Superior temporal gyrus (tissue), 1 donor: ENCODE measurements at regions not wholly inside any gene's neighbourhood (a gene's known extent, or its start where the extent isn't known, plus 50 kb on each side); places are given as distances from the start of the nearest gene placed in this dataset.
"Not testable (repeated sequence)": the region's sequence is repeated elsewhere in the genome, so short reads cannot be mapped to it uniquely, and the experiment has no call there.

Source experiments
- DNase-seq: peaks from one replicate; pipeline ENCODE4 v3.0.0-alpha.2; 2016; ENCODE audit errors: extremely low spot score

GRCh38 chr14:45716572-45716971, 463.6 kb upstream of the MIS18BP1 start:
- no peak for DNase-seq

- no peak for DNase-seq
Measured at GRCh38 chr14:45715946-45716345, 462.9 kb upstream of the MIS18BP1 start.

GRCh38 chr14:45709541-45709940, 456.5 kb upstream of the MIS18BP1 start:
- no peak for DNase-seq

GRCh38 chr14:45705940-45706534, 453.0 kb upstream of the MIS18BP1 start:
- no peak for DNase-seq

GRCh38 chr14:45699471-45699870, 446.5 kb upstream of the MIS18BP1 start:
- DNase-seq: no peak

GRCh38 chr14:45698462-45699134, 445.6 kb upstream of the MIS18BP1 start:
- no peak for DNase-seq

- no peak for DNase-seq
Measured at GRCh38 chr14:45686771-45687170, 433.8 kb upstream of the MIS18BP1 start.

GRCh38 chr14:45680531-45680930, 427.5 kb upstream of the MIS18BP1 start:
- no peak for DNase-seq

- DNase-seq: no peak
Measured at GRCh38 chr14:45679853-45680252, 426.9 kb upstream of the MIS18BP1 start.

- DNase-seq: no peak
Measured at GRCh38 chr14:45678163-45678562, 425.2 kb upstream of the MIS18BP1 start.

GRCh38 chr14:45673420-45673819, 420.4 kb upstream of the MIS18BP1 start:
- DNase-seq: no peak

GRCh38 chr14:45664668-45665356, 411.8 kb upstream of the MIS18BP1 start:
- no peak for DNase-seq

- DNase-seq: no peak
Measured at GRCh38 chr14:45658917-45659299, 405.9 kb upstream of the MIS18BP1 start.

- no peak for DNase-seq
Measured at GRCh38 chr14:45658226-45658916, 405.4 kb upstream of the MIS18BP1 start.

GRCh38 chr14:45651890-45652289, 398.9 kb upstream of the MIS18BP1 start:
- no peak for DNase-seq

- DNase-seq: no peak
Measured at GRCh38 chr14:45650754-45651153, 397.8 kb upstream of the MIS18BP1 start.

GRCh38 chr14:45649051-45649450, 396.0 kb upstream of the MIS18BP1 start:
- no peak for DNase-seq

GRCh38 chr14:45641541-45641940, 388.5 kb upstream of the MIS18BP1 start:
- no peak for DNase-seq

- DNase-seq: not testable (repeated sequence)
Measured at GRCh38 chr14:45634651-45635441, 381.8 kb upstream of the MIS18BP1 start.

- no peak for DNase-seq
Measured at GRCh38 chr14:45633220-45633984, 380.4 kb upstream of the MIS18BP1 start.

GRCh38 chr14:45621731-45622130, 368.7 kb upstream of the MIS18BP1 start:
- no peak for DNase-seq
